OCI-LY7 (cell line): ENCODE measurements at regions not wholly inside any gene's neighbourhood (a gene's known extent, or its start where the extent isn't known, plus 50 kb on each side); places are given as distances from the start of the nearest gene placed in this dataset.

Experiments used
- BruUV-seq: library from RNA; stranded (reverse); fragments of 400-500 nt; replicated peaks from 2 replicates; lab custom pipeline; 2021; lab: Mats Ljungman, UMichigan
- CTCF ChIA-PET: fragments of 300-600 bp; sonication (Branson Sonifier 250); formaldehyde crosslinking; loops from one replicate; lab custom pipeline; 2022; ENCODE audit warnings: antibody characterized with exemption; ENCODE audit not compliant: unreplicated experiment; lab: Charles Lee
- POLR2A ChIA-PET: fragments of 300-600 bp; sonication (Branson Sonifier 250); formaldehyde crosslinking; loops from one replicate; lab custom pipeline; 2022; ENCODE audit warnings: antibody characterized with exemption; lab: Charles Lee
- DNase-seq: peaks from one replicate; pipeline ENCODE4 v3.0.0-alpha.2; 2015; ENCODE audit warnings: low spot score
- H2AFZ ChIP-seq: fragments of 200-600 bp; sonication (generic), shearing (Covaris generic); 2 replicates; pipeline ENCODE4 v1.6.1; 2014; ENCODE audit warnings: mild to moderate bottlenecking, antibody characterized with exemption, low read length, moderate library complexity
- H3K27ac ChIP-seq: fragments of 200-600 bp; sonication (generic); 2 replicates; pipeline ENCODE4 v1.5.1; 2014; ENCODE audit warnings: mixed run types, low read depth, mild to moderate bottlenecking, moderate library complexity, low read length, inconsistent platforms; ENCODE audit not compliant: poor library complexity, severe bottlenecking
- H3K36me3 ChIP-seq: fragments of 200-600 bp; sonication (generic); 2 replicates; pipeline ENCODE4 v1.6.1; 2014; ENCODE audit warnings: mild to moderate bottlenecking, antibody characterized with exemption, low read length, moderate library complexity, mixed read lengths; ENCODE audit not compliant: insufficient read depth
- H3K4me1 ChIP-seq: fragments of 200-600 bp; sonication (generic); 2 replicates; pipeline ENCODE4 v1.5.1; 2014; ENCODE audit warnings: mild to moderate bottlenecking, low read length; ENCODE audit not compliant: insufficient read depth, poor library complexity, severe bottlenecking
- H3K4me2 ChIP-seq: fragments of 200-600 bp; sonication (generic); 2 replicates; pipeline ENCODE4 v1.6.1; 2014; ENCODE audit warnings: mild to moderate bottlenecking, low read length
- H3K4me3 ChIP-seq: fragments of 200-600 bp; sonication (generic); 2 replicates; pipeline ENCODE4 v1.5.1; 2014; ENCODE audit warnings: mild to moderate bottlenecking, low read depth, low read length; ENCODE audit not compliant: poor library complexity, severe bottlenecking
- H3K79me2 ChIP-seq: fragments of 200-600 bp; sonication (generic); 2 replicates; pipeline ENCODE4 v1.6.1; 2016; ENCODE audit warnings: low read depth, mild to moderate bottlenecking, low read length, moderate library complexity, mixed read lengths; ENCODE audit not compliant: insufficient read depth
- H3K9me2 ChIP-seq: fragments of 200-600 bp; sonication (generic); 2 replicates; pipeline ENCODE4 v1.6.1; 2016; ENCODE audit warnings: mild to moderate bottlenecking, low read length, mixed read lengths; ENCODE audit not compliant: insufficient read depth
- H3K9me3 ChIP-seq: fragments of 200-600 bp; sonication (generic); 2 replicates; pipeline ENCODE4 v1.6.1; 2014; ENCODE audit warnings: mild to moderate bottlenecking, mixed run types, low read length, mixed read lengths
- H4K20me1 ChIP-seq: fragments of 200-600 bp; sonication (generic); 2 replicates; pipeline ENCODE4 v1.6.1; 2014; ENCODE audit warnings: mild to moderate bottlenecking, antibody characterized with exemption, low read length, moderate library complexity, mixed read lengths; ENCODE audit not compliant: insufficient read depth
- CTCF ChIP-seq: fragments of 200-600 bp; sonication (generic); conservative IDR thresholded peaks from 2 replicates; pipeline ENCODE4 v1.5.1; 2014; ENCODE audit warnings: mild to moderate bottlenecking, antibody characterized with exemption, low read length, moderate library complexity, mixed read lengths
- EZH2phosphoT487 ChIP-seq: fragments of 200-600 bp; sonication (generic); IDR thresholded peaks from 2 replicates; pipeline ENCODE4 v1.6.1; 2018; ENCODE audit warnings: low read depth, borderline replicate concordance, mild to moderate bottlenecking, mixed run types, antibody characterized with exemption, low read length, moderate library complexity, mixed read lengths
- intact Hi-C: fragments of 100-400 bp; cut with micrococcal nuclease; formaldehyde crosslinking; loops from one replicate; pipeline ENCODE4 v1.10.0; 2022; ENCODE audit not compliant: unreplicated experiment

DNA sequence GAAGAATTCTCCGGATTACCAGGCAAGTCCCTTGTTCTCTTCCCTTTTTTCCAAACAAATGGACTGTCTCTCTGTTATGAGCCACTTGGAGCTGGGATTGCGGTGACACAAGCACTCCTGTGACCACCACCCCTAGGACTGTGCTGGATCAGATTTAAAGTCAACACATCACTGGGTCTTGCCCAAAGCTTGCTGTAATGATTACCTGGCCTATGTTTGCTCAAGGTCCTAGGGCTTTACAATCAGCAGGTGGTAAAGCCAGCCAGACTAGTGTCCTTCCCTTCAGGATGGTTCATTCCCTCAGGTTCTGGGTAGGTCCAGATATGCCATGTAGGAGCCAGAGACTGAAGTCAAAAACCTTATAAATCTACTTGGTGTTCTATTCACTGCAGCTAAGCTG lies 144.7 kb downstream of the COX18 start:
- ChIA-PET POLR2A (no interaction called here), CTCF (no interaction called here)
- H3K36me3 ChIP-seq, result no peaks in the 10 kb centered on the region
- no peak overlapping the region for H2AFZ ChIP-seq
- intact Hi-C loops, result no loop called here
- no peak overlapping the region for H3K27ac ChIP-seq
- DNase-seq, result no peak
- H3K9me2 ChIP-seq, result no peaks in the 10 kb centered on the region
- H3K4me3 ChIP-seq, result no peak overlapping the region
- H3K4me1 ChIP-seq, result no peaks in the 10 kb centered on the region
- H4K20me1 ChIP-seq, result no peaks in the 10 kb centered on the region
- H3K79me2 ChIP-seq, result no peaks in the 10 kb centered on the region
- TF ChIP-seq CTCF (no peak), EZH2phosphoT487 (no peak)
- no TSS peak for BruUV-seq
- H3K9me3 ChIP-seq, result no peaks in the 10 kb centered on the region
- no peak overlapping the region for H3K4me2 ChIP-seq

DNA sequence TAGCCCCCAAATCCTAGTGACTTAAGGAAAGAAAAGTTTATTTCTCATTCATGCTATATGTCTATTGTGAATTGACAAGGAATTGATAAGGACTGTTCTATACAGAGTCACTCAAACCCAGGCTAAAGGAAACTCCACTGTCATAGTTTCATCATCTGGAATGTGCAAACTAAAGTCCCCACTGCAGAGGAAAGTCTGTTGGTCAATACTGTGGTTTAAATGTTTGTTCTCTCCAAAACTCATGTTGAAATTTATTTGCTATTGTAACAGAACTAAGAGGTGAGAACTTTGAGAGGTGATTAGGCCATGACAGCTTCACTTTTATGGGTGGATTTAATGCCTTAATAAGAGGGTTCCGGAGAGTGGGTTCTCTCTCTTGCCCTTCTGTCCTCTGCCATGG lies 149.6 kb downstream of the COX18 start:
- H3K4me2 ChIP-seq, result no peak overlapping the region
- intact Hi-C loops, result no loop called here
- H2AFZ ChIP-seq, result no peak overlapping the region
- no peaks in the 10 kb centered on the region for H3K36me3 ChIP-seq
- no peak overlapping the region for H3K27ac ChIP-seq
- H3K79me2 ChIP-seq, result no peaks in the 10 kb centered on the region
- H3K9me3 ChIP-seq, result no peaks in the 10 kb centered on the region
- H4K20me1 ChIP-seq, result no peaks in the 10 kb centered on the region
- no peaks in the 10 kb centered on the region for H3K4me1 ChIP-seq
- BruUV-seq, result no TSS peak
- H3K4me3 ChIP-seq, result no peak overlapping the region
- DNase-seq, result no peak
- no peaks in the 10 kb centered on the region for H3K9me2 ChIP-seq
- TF ChIP-seq EZH2phosphoT487 (no peak), CTCF (no peak)
- CTCF ChIA-PET, result no interaction called here
- POLR2A ChIA-PET, result no interaction called here

GRCh38 chr4:72919464-72919863 lies 150.1 kb downstream of the COX18 start:
- H3K4me2 ChIP-seq, result no peak overlapping the region
- no peaks in the 10 kb centered on the region for H3K79me2 ChIP-seq
- TF ChIP-seq CTCF (no peak), EZH2phosphoT487 (no peak)
- H3K4me3 ChIP-seq, result no peak overlapping the region
- intact Hi-C loops, result no loop called here
- no peaks in the 10 kb centered on the region for H3K9me2 ChIP-seq
- no peaks in the 10 kb centered on the region for H4K20me1 ChIP-seq
- POLR2A ChIA-PET, result no interaction called here
- CTCF ChIA-PET, result no interaction called here
- H3K9me3 ChIP-seq, result no peaks in the 10 kb centered on the region
- no peaks in the 10 kb centered on the region for H3K36me3 ChIP-seq
- BruUV-seq, result no TSS peak
- DNase-seq, result no peak
- no peaks in the 10 kb centered on the region for H3K4me1 ChIP-seq
- H2AFZ ChIP-seq, result no peak overlapping the region
- H3K27ac ChIP-seq, result no peak overlapping the region
